ENCODE measurements at regions not wholly inside any gene's neighbourhood (a gene's known extent, or its start where the extent isn't known, plus 50 kb on each side); places are given as distances from the start of the nearest gene placed in this dataset.

DNA sequence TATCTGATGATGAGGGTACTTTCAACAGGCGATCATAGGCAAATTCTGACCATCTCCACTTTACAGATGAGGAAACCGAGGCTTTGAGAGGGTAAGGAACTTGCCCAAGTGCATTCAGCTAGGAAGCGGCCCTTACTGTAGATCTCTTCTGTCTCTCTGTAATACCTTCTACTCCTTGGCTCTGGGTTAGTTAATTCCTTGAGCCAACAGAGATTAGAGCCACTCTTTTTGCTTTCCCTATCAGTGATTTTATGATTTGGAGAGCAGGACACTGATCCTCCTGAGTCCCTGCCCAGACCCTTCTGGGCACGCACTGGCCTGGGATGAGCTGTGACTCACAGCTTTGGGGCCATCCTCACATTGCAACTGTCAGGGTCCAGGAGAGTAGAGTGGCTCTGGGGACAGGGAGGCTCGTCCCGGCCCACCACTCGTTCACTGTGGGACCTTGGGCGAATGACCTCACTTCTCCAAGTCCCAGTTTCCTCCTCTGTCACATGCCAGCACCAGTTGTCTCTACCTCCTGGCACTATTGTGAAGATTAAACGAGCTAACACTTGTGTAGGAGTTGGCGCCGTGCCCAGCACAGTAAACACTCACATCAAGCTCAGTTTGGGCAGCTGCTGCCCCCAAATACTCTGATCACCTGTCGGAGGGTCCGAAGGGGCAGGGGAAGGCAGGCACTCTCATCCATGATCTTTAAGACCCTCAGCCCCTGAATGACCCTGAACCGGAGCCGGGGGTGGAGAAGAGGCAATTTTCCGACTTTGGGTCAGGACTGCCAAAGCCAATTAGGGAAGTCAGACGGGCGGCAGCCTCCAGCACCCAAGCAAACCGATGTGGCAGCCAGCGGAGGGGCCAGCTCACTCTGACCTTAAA lies 235.0 kb downstream of the MIAT start:
- Histone ChIP-seq H3K9me3 (ENCODE audit: control insufficient read depth in 2 of 3, insufficient read depth in 1 of 3, low read length in 3 of 3) (no peaks in the 10 kb centered on the region), H3K4me1 (ENCODE audit: control insufficient read depth in 2 of 3, insufficient read depth in 2 of 3, low read depth in 1 of 3, low read length in 3 of 3) (no peaks in the 10 kb centered on the region), H3K27me3 (ENCODE audit: control insufficient read depth, insufficient read depth, low read length) (no peaks in the 10 kb centered on the region), H3K27ac (ENCODE audit: low read depth in 2 of 2, low read length in 2 of 2) (no peak overlapping the region), H3K36me3 (ENCODE audit: control insufficient read depth in 2 of 3, insufficient read depth in 3 of 3, low read length in 3 of 3) (no peaks in the 10 kb centered on the region), H3K4me3 (ENCODE audit: low read length in 3 of 3) (no peak overlapping the region), H3K9ac (ENCODE audit: low read length in 3 of 3) (no peak overlapping the region)
- DNase-seq (peak in 1 of 5 donors; percentile 10), FAIRE-seq (no peak)
- TF ChIP-seq, protein P1, sequence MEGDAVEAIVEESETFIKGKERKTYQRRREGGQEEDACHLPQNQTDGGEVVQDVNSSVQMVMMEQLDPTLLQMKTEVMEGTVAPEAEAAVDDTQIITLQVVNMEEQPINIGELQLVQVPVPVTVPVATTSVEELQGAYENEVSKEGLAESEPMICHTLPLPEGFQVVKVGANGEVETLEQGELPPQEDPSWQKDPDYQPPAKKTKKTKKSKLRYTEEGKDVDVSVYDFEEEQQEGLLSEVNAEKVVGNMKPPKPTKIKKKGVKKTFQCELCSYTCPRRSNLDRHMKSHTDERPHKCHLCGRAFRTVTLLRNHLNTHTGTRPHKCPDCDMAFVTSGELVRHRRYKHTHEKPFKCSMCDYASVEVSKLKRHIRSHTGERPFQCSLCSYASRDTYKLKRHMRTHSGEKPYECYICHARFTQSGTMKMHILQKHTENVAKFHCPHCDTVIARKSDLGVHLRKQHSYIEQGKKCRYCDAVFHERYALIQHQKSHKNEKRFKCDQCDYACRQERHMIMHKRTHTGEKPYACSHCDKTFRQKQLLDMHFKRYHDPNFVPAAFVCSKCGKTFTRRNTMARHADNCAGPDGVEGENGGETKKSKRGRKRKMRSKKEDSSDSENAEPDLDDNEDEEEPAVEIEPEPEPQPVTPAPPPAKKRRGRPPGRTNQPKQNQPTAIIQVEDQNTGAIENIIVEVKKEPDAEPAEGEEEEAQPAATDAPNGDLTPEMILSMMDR (IDR thresholded peaks at IDR 0.05; ENCODE audit: borderline replicate concordance, extremely low read depth, insufficient read depth), result no peak
- intact Hi-C loops (cut with DNase I), result no loop called here

- Histone ChIP-seq H3K36me3 (ENCODE audit: control insufficient read depth in 2 of 3, insufficient read depth in 3 of 3, low read length in 3 of 3) (no peaks in the 10 kb centered on the region), H3K27ac (ENCODE audit: low read depth in 2 of 2, low read length in 2 of 2) (no peak overlapping the region), H3K9me3 (ENCODE audit: control insufficient read depth in 2 of 3, insufficient read depth in 1 of 3, low read length in 3 of 3) (no peaks in the 10 kb centered on the region), H3K9ac (ENCODE audit: low read length in 3 of 3) (no peak overlapping the region), H3K4me3 (ENCODE audit: low read length in 3 of 3) (no peak overlapping the region), H3K4me1 (ENCODE audit: control insufficient read depth in 2 of 3, insufficient read depth in 2 of 3, low read depth in 1 of 3, low read length in 3 of 3) (no peaks in the 10 kb centered on the region), H3K27me3 (ENCODE audit: control insufficient read depth, insufficient read depth, low read length) (no peaks in the 10 kb centered on the region)
- DNase-seq, result peak in 1 of 5 donors; percentile 12
- FAIRE-seq, result no peak
- TF ChIP-seq, protein P1 (IDR thresholded peaks at IDR 0.05; ENCODE audit: borderline replicate concordance, extremely low read depth, insufficient read depth), result no peak
- intact Hi-C loops (cut with DNase I), result no loop called here
Observed at GRCh38 chr22:26893173-26894110, 236.1 kb downstream of the MIAT start.

DNA sequence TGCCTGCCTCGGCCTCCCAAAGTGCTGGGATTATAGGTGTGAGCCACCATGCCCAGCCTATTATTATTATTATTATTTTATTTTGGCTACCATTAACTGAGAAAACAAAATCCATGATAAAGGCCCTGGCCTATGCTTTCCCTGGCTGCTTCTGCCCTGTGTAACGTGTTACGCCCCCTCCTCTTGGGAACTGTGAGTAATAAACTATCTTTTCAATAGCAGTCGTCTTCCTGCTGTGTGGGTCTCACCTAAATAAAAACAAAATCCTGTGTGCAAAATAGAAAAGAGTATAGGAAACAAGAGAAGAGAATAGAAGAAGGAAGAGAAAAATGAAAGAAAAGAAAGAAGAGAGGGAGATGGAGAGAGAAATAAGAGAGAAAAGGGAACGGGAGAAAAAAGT lies 237.0 kb downstream of the MIAT start:
- Histone ChIP-seq H3K36me3 (ENCODE audit: control insufficient read depth in 2 of 3, insufficient read depth in 3 of 3, low read length in 3 of 3) (no peaks in the 10 kb centered on the region), H3K9me3 (ENCODE audit: control insufficient read depth in 2 of 3, insufficient read depth in 1 of 3, low read length in 3 of 3) (peaks cover 0 to 4% (median 0%) of the 10 kb centered on the region in 3 donors), H3K27ac (ENCODE audit: low read depth in 2 of 2, low read length in 2 of 2) (no peak overlapping the region), H3K9ac (ENCODE audit: low read length in 3 of 3) (no peak overlapping the region), H3K4me3 (ENCODE audit: low read length in 3 of 3) (no peak overlapping the region), H3K27me3 (ENCODE audit: control insufficient read depth, insufficient read depth, low read length) (no peaks in the 10 kb centered on the region), H3K4me1 (ENCODE audit: control insufficient read depth in 2 of 3, insufficient read depth in 2 of 3, low read depth in 1 of 3, low read length in 3 of 3) (no peaks in the 10 kb centered on the region)
- DNase-seq (no peak), FAIRE-seq (no peak)
- TF ChIP-seq, protein P1 (IDR thresholded peaks at IDR 0.05; ENCODE audit: borderline replicate concordance, extremely low read depth, insufficient read depth), result no peak
- intact Hi-C loops (cut with DNase I), result no loop called here

Measured in kidney (tissue), 13 donors.